ENCODE measurements at regions not wholly inside any gene's neighbourhood (a gene's known extent, or its start where the extent isn't known, plus 50 kb on each side); places are given as distances from the start of the nearest gene placed in this dataset.

DNA sequence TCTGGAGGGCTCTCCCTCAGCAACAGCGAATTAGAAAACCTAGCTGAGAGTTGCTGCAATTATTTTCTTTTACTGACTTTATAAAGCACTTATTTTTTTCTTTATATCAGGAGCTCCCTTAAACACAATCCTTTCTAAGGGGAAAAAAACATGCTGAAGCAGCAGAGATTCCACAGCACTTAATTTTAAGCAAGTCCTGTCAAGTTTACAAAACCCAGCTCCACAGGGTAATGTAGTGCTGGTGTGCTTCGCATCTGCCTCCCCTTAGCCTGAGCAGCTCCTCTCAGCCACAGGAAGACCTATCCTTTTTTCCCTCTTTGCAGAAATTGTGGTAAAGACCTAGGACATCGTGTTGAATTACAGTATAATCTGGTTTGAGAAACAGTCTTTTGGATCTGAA lies 208.1 kb upstream of the SYNDIG1 start:
- DNase-seq (ENCODE audit: low read depth): no peak

DNA sequence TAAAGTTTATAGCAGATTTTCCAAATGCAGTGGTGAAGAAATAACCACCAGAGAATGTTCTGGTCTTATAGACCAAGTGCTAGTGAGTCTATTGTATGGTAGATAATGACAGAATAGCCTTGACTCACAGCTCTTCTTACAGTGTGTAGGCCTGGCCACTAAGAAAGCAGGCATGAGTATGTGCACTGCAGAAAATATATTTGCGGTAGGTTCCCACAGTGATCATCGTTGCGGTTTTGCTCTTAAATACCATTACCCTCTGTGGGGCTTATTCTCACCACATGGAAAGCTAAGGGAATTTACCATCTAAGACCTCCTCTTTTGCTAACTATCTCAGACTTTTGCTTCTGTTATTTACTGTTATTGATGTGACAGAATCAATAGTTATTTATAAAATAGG lies 212.3 kb upstream of the SYNDIG1 start:
- DNase-seq (ENCODE audit: low read depth): no peak

DNA sequence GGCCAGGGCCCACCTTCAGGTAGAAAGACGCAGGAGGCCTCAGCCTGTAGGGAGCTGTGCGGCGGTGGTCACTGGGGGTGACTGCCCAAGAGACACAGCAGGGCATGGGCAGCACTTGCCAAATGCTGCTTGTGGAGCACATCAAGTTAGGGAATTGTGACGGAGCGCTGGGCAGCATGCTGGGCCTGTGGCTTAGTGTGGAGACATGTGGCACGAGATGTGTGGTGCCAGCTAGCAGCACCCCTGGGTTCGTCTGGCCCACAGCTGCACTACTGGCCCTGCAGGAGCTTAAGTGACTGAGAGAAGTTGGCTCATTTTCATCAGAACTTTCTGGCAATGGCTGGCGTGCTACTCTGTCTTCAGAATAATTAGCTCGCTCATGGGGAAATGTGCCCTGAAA lies 213.1 kb upstream of the SYNDIG1 start:
- no peak for DNase-seq (ENCODE audit: low read depth)

DNA sequence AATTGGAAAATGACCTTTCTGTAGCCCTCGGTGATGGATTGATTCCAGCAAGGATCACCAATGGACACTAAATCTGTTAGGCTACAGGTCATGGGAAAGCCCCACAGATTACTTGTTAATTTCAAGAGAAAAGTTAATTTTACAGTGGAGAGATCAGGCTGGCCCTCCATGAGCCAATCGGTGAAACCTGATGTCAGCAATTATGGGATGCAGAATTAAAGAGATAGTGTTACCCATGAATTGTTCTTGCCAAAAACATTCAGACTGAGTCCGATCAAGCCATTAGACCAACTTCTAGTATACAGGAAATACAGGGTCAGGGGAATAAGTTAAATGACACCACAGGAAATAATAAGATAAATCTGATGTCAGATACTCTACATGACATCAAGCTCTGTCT lies 214.9 kb upstream of the SYNDIG1 start:
- DNase-seq (ENCODE audit: low read depth): no peak

DNA sequence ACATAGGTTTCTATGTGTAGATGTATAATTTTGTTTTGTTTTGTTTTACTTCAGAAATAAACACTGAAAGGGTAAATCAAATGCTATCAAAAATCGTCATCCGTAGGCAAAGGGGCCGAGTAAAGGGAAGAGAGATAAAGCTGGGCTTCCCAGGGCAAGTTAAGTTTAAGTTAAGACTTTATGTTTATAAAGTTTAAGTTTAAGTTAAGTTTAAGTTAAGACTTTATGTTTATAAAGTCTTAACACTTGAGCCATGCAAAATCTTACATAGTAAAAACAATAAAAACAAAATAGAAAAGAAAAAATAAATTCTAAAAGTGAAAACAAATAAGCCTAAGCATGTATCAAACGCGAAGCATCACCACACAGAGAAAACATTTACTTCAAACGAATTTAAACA lies 216.1 kb upstream of the SYNDIG1 start:
- no peak for DNase-seq (ENCODE audit: low read depth)

DNA sequence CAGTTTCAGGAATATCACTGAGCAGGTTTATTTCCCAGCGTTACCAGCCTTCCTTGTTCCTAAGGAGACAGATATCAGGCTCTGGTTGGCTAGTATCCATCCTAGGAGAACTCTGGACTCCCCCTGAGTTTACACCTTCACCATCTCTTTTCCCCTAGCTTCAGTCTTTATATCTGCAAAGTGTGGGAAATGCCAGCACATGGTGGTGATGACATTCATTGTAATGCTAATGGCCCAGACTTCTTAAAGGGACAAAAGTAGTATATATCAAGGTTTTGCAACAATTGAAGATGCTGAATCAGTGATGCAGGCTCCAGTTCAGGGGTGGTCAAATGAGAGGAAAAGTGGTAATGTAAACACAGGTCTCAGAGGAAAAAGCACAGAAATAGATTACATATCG lies 224.3 kb upstream of the SYNDIG1 start:
- DNase-seq (ENCODE audit: low read depth): no peak

DNA sequence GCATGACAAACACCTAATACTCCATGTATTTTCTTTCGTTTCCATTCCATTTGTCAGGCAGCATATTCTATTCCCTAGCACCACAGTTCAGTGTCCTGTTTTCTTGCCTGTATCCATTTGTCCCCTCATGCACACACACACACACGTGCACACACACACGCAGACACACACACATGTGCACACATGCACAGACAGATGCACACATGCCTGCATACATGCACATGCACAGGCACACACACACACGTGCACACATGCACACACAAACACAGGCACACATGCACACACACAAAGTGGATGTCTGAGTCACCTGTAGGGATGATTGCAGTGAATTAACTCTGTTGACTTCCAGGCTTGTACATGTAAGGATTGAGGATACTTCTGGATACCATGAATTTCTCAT lies 226.7 kb upstream of the SYNDIG1 start:
- DNase-seq (ENCODE audit: low read depth): no peak

DNA sequence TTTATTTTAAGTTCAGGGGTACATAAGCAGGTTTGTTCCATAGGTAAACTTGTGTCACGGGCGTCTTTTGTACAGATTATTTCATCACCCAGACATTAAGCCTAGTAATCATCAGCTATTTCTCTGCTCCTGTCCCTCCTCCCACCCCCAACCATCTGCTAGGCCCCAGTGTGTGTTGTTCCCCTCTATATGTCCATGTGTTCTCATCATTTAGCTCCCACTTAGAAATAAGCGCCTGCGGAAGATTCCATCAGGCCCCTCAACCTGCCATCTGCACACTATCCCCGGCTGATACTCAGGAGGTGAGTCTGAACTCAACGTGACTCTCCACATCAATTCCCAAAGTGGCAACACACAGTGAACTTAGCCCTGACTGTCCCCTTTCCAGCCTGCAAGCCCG lies 228.0 kb upstream of the SYNDIG1 start:
- no peak for DNase-seq (ENCODE audit: low read depth)

DNA sequence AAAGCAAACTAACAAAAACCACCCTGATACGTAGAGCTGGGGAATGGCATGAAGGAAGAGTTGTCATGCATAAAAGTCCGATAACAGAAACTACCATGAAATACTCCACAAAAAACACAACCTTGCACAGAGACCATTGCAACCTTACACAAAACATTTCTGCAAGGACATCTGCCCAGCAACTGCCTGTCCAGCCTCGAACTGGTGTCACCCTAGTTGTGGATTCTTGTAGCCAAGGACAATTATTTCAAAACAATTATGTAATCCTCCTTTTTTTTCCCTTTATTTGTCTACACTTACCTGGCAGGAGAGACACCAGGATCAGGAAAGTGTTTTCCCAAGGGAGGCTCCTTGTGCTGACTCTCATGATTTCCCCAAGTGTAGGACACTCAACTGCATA lies 232.5 kb upstream of the SYNDIG1 start:
- DNase-seq (ENCODE audit: low read depth): no peak

DNA sequence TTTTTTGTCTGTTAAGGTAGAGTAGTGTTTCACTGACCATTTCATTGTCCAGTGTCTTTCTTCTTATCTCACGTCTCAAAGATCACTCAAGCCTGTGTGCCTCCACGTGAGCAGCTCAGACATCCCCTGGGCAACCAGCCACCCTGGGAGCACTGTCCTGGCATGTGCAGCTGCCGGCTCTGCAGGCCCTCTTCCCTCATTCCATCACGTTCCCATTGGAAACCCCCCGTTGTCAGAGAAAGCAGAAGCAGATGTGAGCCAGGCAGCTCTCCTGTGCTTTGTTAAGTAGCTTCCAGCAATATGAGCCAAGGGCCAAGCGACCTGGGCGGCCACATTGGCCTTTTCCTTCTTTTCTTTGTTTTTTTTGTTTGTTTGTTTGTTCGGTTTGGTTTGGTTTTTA lies 233.2 kb upstream of the SYNDIG1 start:
- no peak for DNase-seq (ENCODE audit: low read depth)

DNA sequence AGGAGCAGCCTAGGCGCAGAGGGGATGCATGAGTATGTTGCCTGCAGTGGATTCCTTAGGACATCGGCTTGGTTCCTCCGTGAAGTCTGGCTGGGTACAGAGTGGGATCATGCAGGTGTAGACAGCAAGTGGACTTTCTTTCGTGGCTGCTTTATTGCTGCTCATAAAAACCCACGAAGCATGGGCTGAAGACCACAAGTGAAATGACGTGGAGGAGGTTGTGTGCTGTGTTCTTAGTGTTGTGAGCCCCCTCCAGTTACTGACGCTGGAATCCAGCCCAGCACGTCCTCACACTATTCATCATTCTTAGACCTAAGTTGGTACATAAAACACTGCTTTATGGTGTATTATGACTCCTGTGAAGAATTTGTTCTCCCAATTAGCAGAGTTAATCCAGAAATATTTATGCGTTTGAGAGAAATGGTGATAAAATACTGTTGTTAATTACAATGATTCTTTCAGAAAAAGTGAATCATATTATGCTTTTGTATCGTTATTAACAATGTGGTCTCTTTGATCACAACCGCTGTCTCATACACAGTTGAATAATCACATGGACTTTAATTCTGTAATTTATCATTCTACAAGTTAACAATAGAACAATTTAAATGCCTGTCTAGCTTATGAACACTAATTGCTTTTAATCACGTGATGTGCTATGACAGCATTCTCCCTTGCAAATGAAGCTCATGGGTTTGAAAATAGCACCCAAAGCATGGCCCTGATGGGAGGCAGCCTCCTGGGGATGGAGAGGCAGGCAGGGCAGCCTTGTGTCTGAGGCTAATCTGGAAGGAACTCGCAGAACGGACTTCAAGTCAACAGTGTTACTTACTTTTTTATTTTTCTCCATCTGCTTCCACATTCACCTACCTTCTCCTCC lies 233.9 kb upstream of the SYNDIG1 start:
- no peak for DNase-seq (ENCODE audit: low read depth)

DNA sequence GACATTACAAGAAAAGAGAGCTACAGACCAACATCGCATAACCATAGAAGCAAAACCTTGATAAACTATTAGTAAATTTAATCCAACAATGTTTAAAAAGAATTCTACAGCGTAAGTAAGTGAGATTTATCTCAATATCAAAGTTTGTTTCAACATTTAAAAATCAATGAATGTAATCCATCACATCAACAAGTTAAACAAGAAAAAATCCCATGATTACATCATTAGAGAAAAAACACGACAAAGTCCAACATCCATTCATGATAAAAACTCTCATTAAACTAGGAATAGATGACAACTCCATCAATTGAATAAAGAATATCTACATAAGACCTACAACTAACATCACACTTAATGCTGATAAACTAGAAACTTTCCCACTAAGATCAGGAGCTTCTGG lies 239.0 kb upstream of the GGTLC1 start:
- DNase-seq (ENCODE audit: low read depth): no peak

DNA sequence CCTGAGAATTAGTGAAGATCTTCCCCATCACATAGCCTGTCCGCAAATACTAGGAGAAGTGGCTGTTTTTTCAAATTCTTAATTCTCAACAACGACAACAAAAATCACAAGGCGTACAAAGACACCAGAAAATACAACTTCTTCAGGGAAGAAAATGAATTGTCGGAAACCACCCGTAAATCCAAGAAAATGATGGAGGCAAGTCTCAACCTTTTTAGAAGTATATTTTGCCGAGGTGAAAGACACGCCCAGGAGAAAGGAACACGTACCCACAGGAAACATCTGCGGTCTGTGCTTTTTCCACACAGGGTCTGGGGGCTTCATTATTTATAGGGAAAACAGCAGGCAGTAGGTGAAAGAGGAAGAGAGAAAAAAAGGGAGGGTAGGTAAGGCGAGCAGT lies 223.9 kb upstream of the GGTLC1 start:
- DNase-seq (ENCODE audit: low read depth): no peak

DNA sequence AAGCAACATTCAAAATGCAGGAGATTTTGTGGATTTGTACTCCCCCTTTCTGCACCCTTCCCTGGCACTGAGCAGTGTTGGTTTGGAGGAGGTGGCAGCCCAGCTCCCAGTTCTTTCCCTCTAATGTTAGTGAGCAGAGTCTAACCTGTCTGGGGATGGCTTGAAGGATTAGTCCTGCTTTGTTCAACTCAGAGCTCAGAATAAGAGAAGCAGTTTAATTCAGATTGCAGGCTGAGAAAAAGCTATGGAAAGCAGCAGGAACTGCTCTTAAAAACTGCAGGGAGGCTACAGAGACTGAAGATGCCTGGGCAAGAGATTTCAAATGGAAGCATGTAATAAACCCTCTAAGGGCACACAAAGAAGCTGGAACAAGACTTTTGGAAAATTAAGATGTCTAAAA lies 223.4 kb upstream of the GGTLC1 start:
- no peak for DNase-seq (ENCODE audit: low read depth)

DNA sequence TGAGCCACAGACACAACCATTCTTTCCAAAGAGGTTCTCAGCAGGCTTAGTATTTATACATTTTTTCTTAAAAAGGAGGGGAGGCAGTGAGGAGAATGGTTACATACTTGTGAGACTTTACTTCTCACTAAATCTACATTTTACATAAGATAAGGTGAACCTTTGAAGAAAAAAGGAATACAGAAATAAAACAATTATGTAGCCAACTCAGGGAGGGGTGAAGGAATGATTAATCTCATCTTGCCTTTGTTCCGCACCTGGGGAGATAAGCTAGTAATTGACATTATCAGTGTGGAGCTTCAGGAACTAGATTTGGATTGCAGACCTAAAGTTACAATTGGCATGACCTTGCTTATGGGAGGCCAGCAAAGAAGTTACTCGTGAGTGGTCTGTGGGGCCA lies 221.8 kb upstream of the GGTLC1 start:
- DNase-seq (ENCODE audit: low read depth): no peak

DNA sequence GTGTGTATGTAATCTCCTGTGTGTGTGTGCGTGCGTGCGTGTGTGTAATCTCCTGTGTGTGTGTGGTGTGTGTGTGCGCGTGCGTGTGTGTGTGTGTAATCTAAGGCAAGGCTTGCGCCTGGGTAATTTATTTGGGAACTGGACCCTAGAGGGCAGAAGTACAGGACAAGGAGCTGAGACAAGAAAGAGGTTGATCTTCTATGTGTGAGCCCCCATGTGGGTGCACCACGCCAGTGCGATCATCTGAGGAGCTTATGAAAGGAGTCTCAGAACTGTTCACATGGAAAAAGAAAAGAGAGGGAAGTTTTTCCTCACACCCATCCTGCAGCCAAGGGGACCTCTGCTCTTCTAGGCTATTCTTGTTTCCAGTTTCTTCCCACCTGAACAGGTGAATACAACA lies 220.1 kb upstream of the GGTLC1 start:
- DNase-seq (ENCODE audit: low read depth): no peak

DNA sequence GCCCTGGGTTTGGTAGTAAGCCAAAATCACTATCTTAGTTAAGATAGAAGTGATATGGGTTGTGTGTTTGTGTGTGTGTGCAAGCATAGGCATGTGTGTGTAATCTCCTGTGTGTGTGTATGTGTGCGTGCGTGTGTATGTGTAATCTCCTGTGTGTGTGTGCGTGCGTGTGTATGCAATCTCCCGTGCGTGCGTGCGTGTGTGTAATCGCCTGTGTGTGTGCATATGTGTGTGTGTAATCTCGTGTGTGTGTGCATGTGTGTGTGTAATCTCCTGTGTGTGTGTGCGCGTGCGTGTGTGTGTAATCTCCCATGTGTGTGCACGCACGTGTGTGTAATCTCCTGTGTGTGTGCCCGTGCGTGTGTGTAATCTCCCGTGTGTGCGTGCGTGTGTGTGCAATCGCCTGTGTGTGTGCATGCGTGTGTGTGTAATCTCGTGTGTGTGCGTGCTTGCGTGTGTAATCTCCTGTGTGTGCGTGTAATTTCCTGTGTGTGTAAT lies 219.3 kb upstream of the GGTLC1 start:
- no peak for DNase-seq (ENCODE audit: low read depth)

DNA sequence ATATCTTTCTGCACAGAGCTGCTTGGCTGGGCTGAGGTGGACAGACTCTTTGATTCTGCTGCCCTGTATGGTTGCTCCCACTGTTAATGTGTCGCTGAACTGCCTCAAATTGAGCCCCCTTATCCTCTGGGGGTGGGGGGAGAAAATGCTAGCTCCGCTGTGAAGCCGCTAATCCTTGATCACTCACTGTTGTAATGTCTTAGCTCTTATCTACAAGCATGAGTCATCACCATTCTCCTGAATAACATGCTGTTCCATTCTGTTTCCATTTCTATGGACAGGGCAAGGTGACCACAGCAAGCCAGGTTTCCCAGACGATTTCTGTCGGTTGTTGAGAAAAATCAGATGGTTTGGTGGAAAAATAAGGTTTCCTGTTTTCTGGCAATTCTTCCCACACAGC lies 218.4 kb upstream of the GGTLC1 start:
- DNase-seq (ENCODE audit: low read depth): no peak

DNA sequence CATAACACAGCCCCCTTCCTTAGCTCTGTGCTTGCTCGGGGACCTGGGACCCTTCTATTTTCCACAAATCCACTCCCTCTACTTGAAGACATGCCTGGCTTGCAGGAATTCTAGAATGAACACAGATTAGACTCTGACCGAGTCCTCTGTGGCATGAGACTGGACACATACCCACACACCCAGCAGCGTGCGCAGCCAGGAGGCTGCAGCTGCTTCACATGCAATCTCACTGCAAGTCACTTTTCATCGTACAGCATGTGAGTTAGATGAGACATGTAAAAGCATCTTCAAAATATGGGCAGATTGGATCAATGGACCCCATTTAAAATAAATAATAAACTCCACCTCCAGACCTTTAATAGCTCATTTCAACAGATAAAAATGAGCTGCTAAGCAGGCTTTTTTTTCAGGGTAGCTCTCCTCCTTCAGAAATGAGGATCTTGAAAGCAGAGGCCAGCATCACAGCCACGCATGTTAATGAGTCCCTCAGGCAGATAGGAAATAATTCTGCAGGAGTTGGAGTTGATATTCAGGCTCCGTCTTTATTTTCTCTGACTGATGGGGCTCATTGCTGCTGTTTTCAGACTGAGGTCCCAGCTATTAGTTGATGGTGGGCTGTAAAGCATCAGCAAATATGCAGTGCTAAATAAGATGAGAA lies 215.1 kb upstream of the GGTLC1 start:
- DNase-seq (ENCODE audit: low read depth): no peak

DNA sequence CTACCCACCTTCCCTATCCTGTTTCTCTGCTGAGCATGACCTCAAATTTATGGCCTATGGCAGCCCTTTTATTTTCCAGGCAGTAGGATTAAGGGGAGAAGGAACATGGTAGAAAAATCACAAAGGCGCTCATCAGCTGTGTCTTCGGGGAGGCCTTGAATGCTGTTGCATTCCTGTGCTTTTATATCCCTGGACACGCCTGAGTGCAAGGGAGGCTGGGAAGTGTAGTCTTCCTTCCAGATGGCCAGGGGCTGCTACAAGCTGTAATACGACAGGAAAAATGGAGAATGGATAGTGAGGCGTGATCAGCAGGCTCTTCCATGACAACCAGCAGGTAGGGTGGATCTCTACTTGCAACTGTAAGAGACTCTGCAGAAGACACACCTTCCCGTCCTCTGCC lies 210.9 kb upstream of the GGTLC1 start:
- no peak for DNase-seq (ENCODE audit: low read depth)

DNA sequence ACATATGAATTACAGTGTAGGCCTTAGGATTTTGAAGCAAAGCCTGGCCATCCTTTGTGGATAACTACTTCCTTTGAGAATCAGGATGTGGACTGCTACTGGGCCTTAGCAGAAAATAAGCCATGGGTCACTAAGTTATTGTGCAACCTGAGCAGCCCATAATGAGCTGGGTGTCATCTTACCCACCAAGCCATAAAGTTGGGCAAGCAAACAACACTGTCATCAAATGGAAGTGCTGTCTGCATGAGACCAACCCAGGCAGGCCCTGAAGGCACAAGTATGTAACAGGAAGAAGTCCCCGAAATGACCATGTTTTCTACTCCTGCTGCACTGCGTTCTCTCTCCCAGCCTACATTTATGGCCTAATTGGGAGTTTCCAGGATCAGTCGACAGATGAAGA lies 205.6 kb upstream of the GGTLC1 start:
- no peak for DNase-seq (ENCODE audit: low read depth)

DNA sequence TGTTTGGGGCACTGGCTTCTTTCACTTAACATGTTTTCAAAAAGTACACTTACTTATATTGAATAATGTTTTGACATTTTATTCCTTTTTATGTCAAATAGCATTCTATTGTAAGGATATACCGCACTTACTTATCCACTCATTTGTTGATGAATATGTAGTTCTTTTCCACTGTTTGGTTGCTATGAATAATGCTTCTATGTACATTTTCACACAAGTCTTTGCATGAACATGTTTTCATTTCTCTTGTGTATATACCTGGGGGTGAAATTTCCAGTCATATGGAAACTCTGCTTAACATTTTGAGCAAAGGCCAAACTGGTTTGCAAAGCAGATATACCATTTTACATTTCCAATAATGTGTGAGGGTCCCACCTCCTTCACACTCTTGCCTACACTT lies 202.3 kb upstream of the GGTLC1 start:
- DNase-seq (ENCODE audit: low read depth): no peak

DNA sequence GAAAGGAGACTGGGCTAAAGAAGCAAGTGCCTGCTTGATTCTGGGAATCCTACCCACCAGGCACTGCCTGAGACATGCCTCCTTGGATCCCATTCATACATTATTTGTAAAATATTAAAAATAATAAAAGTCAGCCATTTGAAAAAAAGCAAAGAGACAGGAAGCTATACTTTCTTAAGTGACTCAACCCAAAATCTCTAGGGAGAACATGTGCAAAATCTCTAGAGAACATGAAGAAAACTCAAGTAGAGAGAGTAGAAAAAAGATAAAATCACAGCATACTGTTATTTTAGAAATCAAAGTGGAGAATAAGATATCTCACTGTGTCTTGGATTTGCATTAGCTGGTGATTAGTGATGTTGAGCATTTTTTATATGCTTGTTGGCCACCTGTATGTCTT lies 197.2 kb upstream of the GGTLC1 start:
- no peak for DNase-seq (ENCODE audit: low read depth)

DNA sequence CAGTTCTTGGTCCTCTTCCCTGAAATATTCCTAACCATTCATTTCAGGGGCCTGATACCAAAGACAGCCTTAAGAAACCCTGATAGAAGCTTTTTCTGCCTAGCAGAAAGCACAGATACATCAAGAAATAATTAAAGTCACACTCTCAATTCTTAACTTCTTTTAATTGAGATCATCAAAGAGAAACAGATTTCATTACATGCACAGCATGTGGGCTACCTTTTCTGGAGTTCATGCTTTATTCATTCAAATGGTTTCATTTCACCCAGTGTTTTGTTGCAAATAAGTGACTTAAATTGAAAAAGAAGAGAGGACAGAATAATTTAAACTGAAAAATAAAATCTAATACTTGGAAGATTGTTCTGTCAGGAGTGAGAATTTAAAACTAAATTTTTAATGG lies 192.6 kb upstream of the GGTLC1 start:
- no peak for DNase-seq (ENCODE audit: low read depth)

Data from stimulated activated CD8-positive, alpha-beta memory T cell treated with anti-CD3 and anti-CD28 coated beads, Interleukin-12 subunit alpha, Interleukin-12 subunit beta, amount 100 ng/mL, for 1 hour (primary cell).